Hematopoietic multipotent progenitor cell treated with erythropoietin and hydrocortisone succinate and interleukin-3 and kit ligand, for 15 days (in vitro differentiated cells): ENCODE measurements at regions not wholly inside any gene's neighbourhood (a gene's known extent, or its start where the extent isn't known, plus 50 kb on each side); places are given as distances from the start of the nearest gene placed in this dataset.

Source experiments
- DNase-seq: peaks from one replicate; pipeline ENCODE4 v3.0.0-alpha.2; 2015; ENCODE audit warnings: low spot score

- DNase-seq: no peak
Observed at GRCh38 chr11:80517701-80518100, 1076.9 kb upstream of the TENM4 start.

- no peak for DNase-seq
Observed at GRCh38 chr11:80515097-80515496, 1074.3 kb upstream of the TENM4 start.

GRCh38 chr11:80512491-80512890 lies 1071.7 kb upstream of the TENM4 start:
- no peak for DNase-seq

GRCh38 chr11:80505771-80506170 lies 1064.9 kb upstream of the TENM4 start:
- no peak for DNase-seq

GRCh38 chr11:80503990-80504389 lies 1063.2 kb upstream of the TENM4 start:
- no peak for DNase-seq

- no peak for DNase-seq
Observed at GRCh38 chr11:80502511-80502910, 1061.7 kb upstream of the TENM4 start.

- no peak for DNase-seq
Observed at GRCh38 chr11:80495116-80495515, 1054.3 kb upstream of the TENM4 start.

- no peak for DNase-seq
Observed at GRCh38 chr11:80487952-80488351, 1047.1 kb upstream of the TENM4 start.

GRCh38 chr11:80486678-80487077 lies 1045.8 kb upstream of the TENM4 start:
- DNase-seq: no peak

GRCh38 chr11:80477178-80477577 lies 1036.3 kb upstream of the TENM4 start:
- DNase-seq: no peak

GRCh38 chr11:80473562-80473961 lies 1032.7 kb upstream of the TENM4 start:
- no peak for DNase-seq

GRCh38 chr11:80469871-80470270 lies 1029.0 kb upstream of the TENM4 start:
- no peak for DNase-seq

- DNase-seq: no peak
Observed at GRCh38 chr11:80466570-80466969, 1025.7 kb upstream of the TENM4 start.

GRCh38 chr11:80462211-80462610 lies 1021.4 kb upstream of the TENM4 start:
- DNase-seq: no peak

GRCh38 chr11:80458376-80458775 lies 1017.5 kb upstream of the TENM4 start:
- no peak for DNase-seq

- DNase-seq: no peak
Observed at GRCh38 chr11:80457823-80458222, 1017.0 kb upstream of the TENM4 start.

GRCh38 chr11:80455818-80456217 lies 1015.0 kb upstream of the TENM4 start:
- DNase-seq: no peak

GRCh38 chr11:80451105-80451504 lies 1010.3 kb upstream of the TENM4 start:
- DNase-seq: no peak

- no peak for DNase-seq
Observed at GRCh38 chr11:80448709-80449108, 1007.9 kb upstream of the TENM4 start.

- DNase-seq: no peak
Observed at GRCh38 chr11:80443177-80443576, 1002.3 kb upstream of the TENM4 start.

GRCh38 chr11:80441821-80442220 lies 1001.0 kb upstream of the TENM4 start:
- no peak for DNase-seq

- no peak for DNase-seq
Observed at GRCh38 chr11:80440835-80441234, 1000.0 kb upstream of the TENM4 start.

- DNase-seq: no peak
Observed at GRCh38 chr11:80436547-80436946, 995.7 kb upstream of the TENM4 start.

- no peak for DNase-seq
Observed at GRCh38 chr11:80435345-80435744, 994.5 kb upstream of the TENM4 start.

- no peak for DNase-seq
Observed at GRCh38 chr11:80432057-80432456, 991.2 kb upstream of the TENM4 start.
